HepG2 (cell line): ENCODE measurements at regions not wholly inside any gene's neighbourhood (a gene's known extent, or its start where the extent isn't known, plus 50 kb on each side); places are given as distances from the start of the nearest gene placed in this dataset.

Source experiments
- ATAC-seq: fragments of 200-7000 bp; cut with Tn5 transposase; 3 replicates; pipeline ENCODE4 v1.9.1; 2020; ENCODE audit warnings: mild to moderate bottlenecking, moderate library complexity
- BruUV-seq: library from RNA; stranded (reverse); fragments of 400-500 nt; replicated peaks from 2 replicates; lab custom pipeline; 2021; lab: Mats Ljungman, UMichigan
- CTCF ChIA-PET: fragments of 300-600 bp; formaldehyde crosslinking; extraction: SDS; loops from one replicate; lab custom pipeline; 2021; ENCODE audit warnings: low total read pairs, inconsistent platforms, low intra/inter-chr PET ratio; lab: Yijun Ruan, JAX
- POLR2A ChIA-PET: fragments of 350-600 bp; sonication (Branson Sonifier 250); formaldehyde crosslinking; loops from one replicate; lab custom pipeline; 2020; ENCODE audit warnings: antibody characterized with exemption, inconsistent platforms; lab: Yijun Ruan, JAX
- DNase-seq: peaks from one replicate; pipeline ENCODE4 v3.0.0-alpha.2; 2015; ENCODE audit warnings: low spot score
- FAIRE-seq: peaks from 3 replicates; lab custom pipeline; 2011; peaks lifted over from hg19 to GRCh38; lab: Jason Lieb, UNC
- H2AFZ ChIP-seq: one replicate; pipeline ENCODE4 v1.6.1; 2011; ENCODE audit warnings: low read length, inconsistent platforms
- H3K27ac ChIP-seq: fragments of 300-600 bp; 3 replicates; pipeline ENCODE4 v1.8.0; 2011; ENCODE audit warnings: mixed run types, mild to moderate bottlenecking, mixed read lengths, low read length, inconsistent platforms; ENCODE audit not compliant: insufficient read depth; ENCODE audit errors: extremely low read length
- H3K27me3 ChIP-seq, 2 experiments: fragments of 200-600 bp in 1 of 2; 2 replicates in 1 of 2; 3 replicates in 1 of 2; pipeline versions ENCODE4 v1.6.0 to v1.8.0; 2011; ENCODE audit warnings: low read length in 2 of 2, mild to moderate bottlenecking in 2 of 2, moderate library complexity in 2 of 2, inconsistent platforms in 1 of 2; ENCODE audit not compliant: insufficient read depth in 2 of 2, control insufficient read depth in 1 of 2
- H3K36me3 ChIP-seq, 2 experiments: fragments of 200-600 bp in 1 of 2; replicated peaks in 1 of 2; 2 replicates in 1 of 2; 3 replicates in 1 of 2; pipeline versions ENCODE4 v1.5.1 to v1.8.0; 2011; ENCODE audit warnings: low read length in 2 of 2, inconsistent platforms in 1 of 2; ENCODE audit not compliant: insufficient read depth in 2 of 2, control insufficient read depth in 1 of 2
- H3K4me1 ChIP-seq: 2 replicates; pipeline ENCODE4 v1.5.1; 2012; ENCODE audit warnings: low read length, inconsistent platforms; ENCODE audit not compliant: insufficient read depth
- H3K4me2 ChIP-seq: 2 replicates; pipeline ENCODE4 v1.6.0; 2011; ENCODE audit warnings: low read depth, low read length, inconsistent platforms
- H3K4me3 ChIP-seq, 3 experiments: fragments of 200-600 bp in 1 of 3; sonication (generic), shearing (Covaris generic) in 1 of 3; replicated peaks in 1 of 3; 2 replicates each; pipeline ENCODE4 v1.5.1; 2011 to 2016; ENCODE audit warnings: low read length in 3 of 3, inconsistent platforms in 2 of 3, low read depth in 2 of 3, mild to moderate bottlenecking in 2 of 3, control low read depth in 1 of 3, mixed read lengths in 1 of 3; ENCODE audit not compliant: insufficient read depth in 1 of 3
- H3K79me2 ChIP-seq: one replicate; pipeline ENCODE4 v1.6.1; 2011; ENCODE audit warnings: low read length, inconsistent platforms; ENCODE audit not compliant: insufficient read depth
- H3K9ac ChIP-seq: 2 replicates; pipeline ENCODE4 v1.6.0; 2011; ENCODE audit warnings: mild to moderate bottlenecking, low read depth, low read length, inconsistent platforms; ENCODE audit not compliant: insufficient read depth
- H3K9me3 ChIP-seq: 2 replicates; pipeline ENCODE4 v1.5.1; 2012; ENCODE audit warnings: mild to moderate bottlenecking, low read length
- H4K20me1 ChIP-seq: 2 replicates; pipeline ENCODE4 v1.6.0; 2011; ENCODE audit warnings: inconsistent platforms, mild to moderate bottlenecking, low read length, moderate library complexity; ENCODE audit not compliant: insufficient read depth
- CREB1 ChIP-seq, 2 experiments: fragments of 450-650 bp in 1 of 2; IDR thresholded peaks; 2 replicates each; pipeline ENCODE4 v1.6.1; 2016 to 2017; ENCODE audit warnings: control low read depth in 1 of 2, mild to moderate bottlenecking in 1 of 2, missing compliant biosample characterization in 1 of 2, missing genetic modification characterization in 1 of 2
- HNRNPL ChIP-seq: fragments of 200-400 bp; formaldehyde crosslinking; IDR thresholded peaks from 2 replicates; pipeline ENCODE4 v1.6.1; 2017; ENCODE audit warnings: mild to moderate bottlenecking, low read depth, low read length
- JUN ChIP-seq: sonication (generic); formaldehyde crosslinking; IDR thresholded peaks from 2 replicates; pipeline ENCODE4 v1.4.0; 2020; ENCODE audit warnings: mild to moderate bottlenecking, missing genetic modification reagents
- RARA ChIP-seq: IDR thresholded peaks from 2 replicates; pipeline ENCODE4 v1.6.1; 2016; ENCODE audit warnings: missing genetic modification reagents, missing compliant biosample characterization
- RBFOX2 ChIP-seq: fragments of 200-400 bp; formaldehyde crosslinking; IDR thresholded peaks from 2 replicates; pipeline ENCODE4 v1.6.1; 2017; ENCODE audit warnings: low read depth, mild to moderate bottlenecking, low read length
- SALL2 ChIP-seq: sonication (generic); formaldehyde crosslinking; IDR thresholded peaks from 2 replicates; pipeline ENCODE4 v1.8.1; 2023; ENCODE audit warnings: mild to moderate bottlenecking, missing genetic modification reagents, inconsistent platforms
- SAP130 ChIP-seq: IDR thresholded peaks from 2 replicates; pipeline ENCODE4 v1.6.1; 2016; ENCODE audit warnings: low read depth
- ZBTB7A ChIP-seq: sonication (generic); formaldehyde crosslinking; IDR thresholded peaks from 2 replicates; pipeline ENCODE4 v1.8.0; 2022; ENCODE audit warnings: mild to moderate bottlenecking, missing genetic modification reagents
- ZNF547 ChIP-seq: sonication (generic); formaldehyde crosslinking; IDR thresholded peaks from 2 replicates; pipeline ENCODE4 v1.5.1; 2020; ENCODE audit warnings: mild to moderate bottlenecking, missing genetic modification reagents
- ZNF768 ChIP-seq: sonication (generic); formaldehyde crosslinking; IDR thresholded peaks from 2 replicates; pipeline ENCODE4 v1.4.0; 2020; ENCODE audit warnings: missing genetic modification reagents
- WGBS: methylation state at CpG from one replicate; pipeline ENCODE4 v1.1.6; 2017; ENCODE audit warnings: low lambda C conversion rate; 5-methylcytosine and 5-hydroxymethylcytosine counted together
- in situ Hi-C: cut with HindIII; loops from 2 replicates; pipeline ENCODE4 v1.10.0; 2017; ENCODE audit warnings: low pct_unique_long_range_greater_than_20kb; ENCODE audit not compliant: extremely low pct_ligation_motif_present
- intact Hi-C: fragments of 100-400 bp; cut with micrococcal nuclease; formaldehyde crosslinking; loops from one replicate; pipeline ENCODE4 v1.10.0; 2022; ENCODE audit not compliant: unreplicated experiment
- TF ChIP-seq, protein P1 (sequence below): sonication (generic); formaldehyde crosslinking; IDR thresholded peaks from 2 replicates; pipeline ENCODE4 v1.4.0; 2020; ENCODE audit warnings: mild to moderate bottlenecking, missing genetic modification reagents
- TF ChIP-seq, protein P2 (sequence below): sonication (generic); formaldehyde crosslinking; IDR thresholded peaks from 2 replicates; pipeline ENCODE4 v1.5.0; 2020; ENCODE audit warnings: mild to moderate bottlenecking, missing genetic modification reagents, borderline replicate concordance

DNA sequence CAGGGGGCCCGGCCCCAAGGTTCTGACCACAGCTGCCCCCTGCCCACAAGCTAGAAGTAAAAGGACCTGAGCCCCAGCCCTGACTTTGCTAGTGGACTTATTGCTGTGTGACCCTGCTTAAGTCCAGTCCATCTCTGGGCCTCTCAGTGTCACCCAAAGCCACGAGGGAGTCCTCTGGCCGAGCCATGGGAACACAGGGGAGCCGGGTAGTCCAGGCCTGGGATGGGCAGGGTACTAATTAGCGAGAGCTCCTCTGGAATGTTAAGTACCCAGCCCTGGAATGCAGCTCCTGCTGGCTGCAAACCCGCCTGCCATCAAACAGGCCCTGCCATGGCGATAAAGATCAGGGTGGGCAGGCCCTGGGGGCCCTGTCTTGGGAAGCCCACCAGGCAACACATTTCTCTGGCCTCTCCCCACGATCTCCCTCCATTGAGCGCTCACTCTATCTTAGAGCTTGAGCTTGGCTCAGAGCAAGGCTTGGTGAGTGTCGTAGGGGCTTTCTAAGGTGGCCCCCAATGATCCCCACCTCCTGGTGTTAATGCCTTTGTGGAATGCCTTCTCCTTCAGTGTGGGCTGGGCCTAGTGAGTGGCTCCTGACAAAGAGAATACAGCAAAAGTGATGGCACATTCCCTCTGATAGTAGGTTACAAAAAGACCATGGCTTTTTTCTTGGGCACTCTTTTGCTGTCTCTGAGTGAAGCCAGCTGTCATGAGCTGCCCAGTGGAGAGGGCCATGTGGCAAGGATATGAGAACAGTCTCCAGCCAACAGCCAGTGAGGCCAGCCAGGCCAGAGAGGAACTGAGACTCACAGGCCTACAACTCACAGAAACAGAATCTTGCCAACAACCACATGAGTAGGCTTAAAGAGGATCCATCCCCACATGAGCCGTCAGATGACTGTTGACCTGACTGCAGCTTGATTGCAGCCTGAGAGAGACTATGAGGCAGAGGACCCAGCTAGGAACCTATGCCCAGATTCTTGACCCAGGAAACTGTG lies 133.1 kb downstream of the SMAD6 start:
- Histone ChIP-seq H3K4me3 (no peak overlapping the region), H2AFZ (no peak overlapping the region), H3K36me3 (no peaks in the 10 kb centered on the region), H3K4me1 (peaks cover 4% of the 10 kb centered on the region; the same call in 1 of the 2 replicates), H3K9ac (no peak overlapping the region), H3K27me3 (peaks cover 0 to 30% of the 10 kb centered on the region in 2 experiments; a peak in 3 of 5 replicates), H3K27ac (no peak overlapping the region), H3K79me2 (no peaks in the 10 kb centered on the region), H4K20me1 (no peaks in the 10 kb centered on the region), H3K9me3 (no peaks in the 10 kb centered on the region), H3K4me2 (no peak overlapping the region)
- WGBS = 65% methylated on average over 7 of the region's 11 CpGs
- FAIRE-seq (no peak), ATAC-seq (no peak), DNase-seq (no peak)
- POLR2A ChIA-PET = no interaction called here
- in situ Hi-C loops = no loop called here
- TF ChIP-seq JUN (CRISPR knock-in tag) (no peak), RBFOX2 (no peak), ZNF768 (CRISPR knock-in tag) (peak; percentile 89), HNRNPL (no peak), CREB1 (IDR thresholded peaks at IDR 0.05) (peak; percentile 41; the same call in 1 of the 2 replicates), CREB1 (CRISPR knock-in tag; IDR thresholded peaks at IDR 0.05) (no peak), RARA (CRISPR knock-in tag) (no peak), ZNF547 (CRISPR knock-in tag) (no peak), ZBTB7A (no peak), SALL2 (CRISPR knock-in tag) (no peak), SAP130 (CRISPR knock-in tag) (no peak)
- TF ChIP-seq, protein P1, sequence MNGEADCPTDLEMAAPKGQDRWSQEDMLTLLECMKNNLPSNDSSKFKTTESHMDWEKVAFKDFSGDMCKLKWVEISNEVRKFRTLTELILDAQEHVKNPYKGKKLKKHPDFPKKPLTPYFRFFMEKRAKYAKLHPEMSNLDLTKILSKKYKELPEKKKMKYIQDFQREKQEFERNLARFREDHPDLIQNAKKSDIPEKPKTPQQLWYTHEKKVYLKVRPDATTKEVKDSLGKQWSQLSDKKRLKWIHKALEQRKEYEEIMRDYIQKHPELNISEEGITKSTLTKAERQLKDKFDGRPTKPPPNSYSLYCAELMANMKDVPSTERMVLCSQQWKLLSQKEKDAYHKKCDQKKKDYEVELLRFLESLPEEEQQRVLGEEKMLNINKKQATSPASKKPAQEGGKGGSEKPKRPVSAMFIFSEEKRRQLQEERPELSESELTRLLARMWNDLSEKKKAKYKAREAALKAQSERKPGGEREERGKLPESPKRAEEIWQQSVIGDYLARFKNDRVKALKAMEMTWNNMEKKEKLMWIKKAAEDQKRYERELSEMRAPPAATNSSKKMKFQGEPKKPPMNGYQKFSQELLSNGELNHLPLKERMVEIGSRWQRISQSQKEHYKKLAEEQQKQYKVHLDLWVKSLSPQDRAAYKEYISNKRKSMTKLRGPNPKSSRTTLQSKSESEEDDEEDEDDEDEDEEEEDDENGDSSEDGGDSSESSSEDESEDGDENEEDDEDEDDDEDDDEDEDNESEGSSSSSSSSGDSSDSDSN (CRISPR knock-in tag) = no peak
- TF ChIP-seq, protein P2, sequence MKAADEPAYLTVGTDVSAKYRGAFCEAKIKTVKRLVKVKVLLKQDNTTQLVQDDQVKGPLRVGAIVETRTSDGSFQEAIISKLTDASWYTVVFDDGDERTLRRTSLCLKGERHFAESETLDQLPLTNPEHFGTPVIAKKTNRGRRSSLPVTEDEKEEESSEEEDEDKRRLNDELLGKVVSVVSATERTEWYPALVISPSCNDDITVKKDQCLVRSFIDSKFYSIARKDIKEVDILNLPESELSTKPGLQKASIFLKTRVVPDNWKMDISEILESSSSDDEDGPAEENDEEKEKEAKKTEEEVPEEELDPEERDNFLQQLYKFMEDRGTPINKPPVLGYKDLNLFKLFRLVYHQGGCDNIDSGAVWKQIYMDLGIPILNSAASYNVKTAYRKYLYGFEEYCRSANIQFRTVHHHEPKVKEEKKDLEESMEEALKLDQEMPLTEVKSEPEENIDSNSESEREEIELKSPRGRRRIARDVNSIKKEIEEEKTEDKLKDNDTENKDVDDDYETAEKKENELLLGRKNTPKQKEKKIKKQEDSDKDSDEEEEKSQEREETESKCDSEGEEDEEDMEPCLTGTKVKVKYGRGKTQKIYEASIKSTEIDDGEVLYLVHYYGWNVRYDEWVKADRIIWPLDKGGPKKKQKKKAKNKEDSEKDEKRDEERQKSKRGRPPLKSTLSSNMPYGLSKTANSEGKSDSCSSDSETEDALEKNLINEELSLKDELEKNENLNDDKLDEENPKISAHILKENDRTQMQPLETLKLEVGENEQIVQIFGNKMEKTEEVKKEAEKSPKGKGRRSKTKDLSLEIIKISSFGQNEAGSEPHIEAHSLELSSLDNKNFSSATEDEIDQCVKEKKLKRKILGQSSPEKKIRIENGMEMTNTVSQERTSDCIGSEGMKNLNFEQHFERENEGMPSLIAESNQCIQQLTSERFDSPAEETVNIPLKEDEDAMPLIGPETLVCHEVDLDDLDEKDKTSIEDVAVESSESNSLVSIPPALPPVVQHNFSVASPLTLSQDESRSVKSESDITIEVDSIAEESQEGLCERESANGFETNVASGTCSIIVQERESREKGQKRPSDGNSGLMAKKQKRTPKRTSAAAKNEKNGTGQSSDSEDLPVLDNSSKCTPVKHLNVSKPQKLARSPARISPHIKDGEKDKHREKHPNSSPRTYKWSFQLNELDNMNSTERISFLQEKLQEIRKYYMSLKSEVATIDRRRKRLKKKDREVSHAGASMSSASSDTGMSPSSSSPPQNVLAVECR (CRISPR knock-in tag) = no peak
- intact Hi-C loops = loop anchor here (5.0 kb wide), 1 partner anchor 33 kb away; no protein-coding TSS in a partner anchor
- no TSS peak for BruUV-seq
- CTCF ChIA-PET = no interaction called here
